ENCODE measurements at regions not wholly inside any gene's neighbourhood (a gene's known extent, or its start where the extent isn't known, plus 50 kb on each side); places are given as distances from the start of the nearest gene placed in this dataset.

GRCh38 chr2:53103679-53104078 is 663.9 kb upstream of the CHAC2 start:
- no peak for TF ChIP-seq MXI1 (IDR thresholded peaks at IDR 0.05; ENCODE audit: low read depth, low read length)
- no peak for TF ChIP-seq CBFB (IDR thresholded peaks at IDR 0.05; ENCODE audit: low read depth)
- TF ChIP-seq TARDBP (IDR thresholded peaks at IDR 0.05; ENCODE audit: borderline replicate concordance) = no peak
- TF ChIP-seq FOXM1 (IDR thresholded peaks at IDR 0.05; ENCODE audit: low read depth, low read length) = no peak
- TF ChIP-seq RELB (IDR thresholded peaks at IDR 0.05; ENCODE audit: low read depth) = no peak
- TF ChIP-seq BCL11A (IDR thresholded peaks at IDR 0.05; ENCODE audit: low read depth, low read length) = no peak
- no peak for TF ChIP-seq CUX1 (IDR thresholded peaks at IDR 0.05; ENCODE audit: insufficient replicate concordance, low read depth, low read length)
- TF ChIP-seq CEBPB (IDR thresholded peaks at IDR 0.05; ENCODE audit: borderline replicate concordance in 1 of 2, low read depth in 2 of 2, low read length in 2 of 2) = no peak
- no peak for TF ChIP-seq TBL1XR1 (IDR thresholded peaks at IDR 0.05; ENCODE audit: low read depth, low read length)
- no peak for TF ChIP-seq ZNF24 (IDR thresholded peaks at IDR 0.05)
- TF ChIP-seq RAD21 (IDR thresholded peaks at IDR 0.05; ENCODE audit: insufficient read depth, low read depth, low read length) = no peak
- TF ChIP-seq KLF5 (IDR thresholded peaks at IDR 0.05; ENCODE audit: partially characterized antibody) = no peak
- no peak for TF ChIP-seq MYC (IDR thresholded peaks at IDR 0.05; ENCODE audit: insufficient read depth, insufficient read length, insufficient replicate concordance, low read length, severe bottlenecking)
- TF ChIP-seq LARP7 (IDR thresholded peaks at IDR 0.05) = no peak
- RAD21 ChIA-PET (ENCODE audit: unreplicated experiment) = no interaction called here
- Histone ChIP-seq H3K4me1 (ENCODE audit: control insufficient read depth, insufficient read depth, low read length) (no peaks in the 10 kb centered on the region), H3K27ac (ENCODE audit: control insufficient read depth, insufficient read depth) (no peak overlapping the region), H2AFZ (ENCODE audit: control insufficient read depth, low read depth, low read length) (no peak overlapping the region), H3K4me2 (ENCODE audit: control insufficient read depth, insufficient read depth) (no peak overlapping the region), H3K27me3 (replicated peaks in 1 of 2; ENCODE audit: control insufficient read depth in 2 of 2, insufficient read depth in 2 of 2, low read length in 1 of 2) (no peaks in the 10 kb centered on the region), H3K79me2 (ENCODE audit: control insufficient read depth, insufficient read depth, low read length) (no peaks in the 10 kb centered on the region), H3K9me3 (replicated peaks; ENCODE audit: control insufficient read depth, insufficient read depth, low read length) (no peaks in the 10 kb centered on the region), H4K20me1 (ENCODE audit: control insufficient read depth, insufficient read depth) (no peaks in the 10 kb centered on the region), H3K4me3 (no peak overlapping the region), H3K9ac (ENCODE audit: control insufficient read depth, insufficient read depth, low read length) (no peak overlapping the region), H3K36me3 (ENCODE audit: control insufficient read depth in 2 of 2, insufficient read depth in 2 of 2, low read length in 1 of 2) (no peaks in the 10 kb centered on the region)
- POLR2A ChIA-PET = no interaction called here
- SMC1A ChIA-PET (ENCODE audit: uncharacterized antibody, unreplicated experiment) = no interaction called here
- FAIRE-seq (no peak), DNase-seq (ENCODE audit: low read depth, low spot score) (no peak), ATAC-seq (no peak)
- CTCF ChIA-PET = no interaction called here
- in situ Hi-C loops (cut with MboI) (no loop called here), intact Hi-C loops (cut with micrococcal nuclease; ENCODE audit: unreplicated experiment) (no loop called here)
- BruUV-seq (replicated peaks) = no TSS peak
